HG02588 (cell line): ENCODE measurements at regions not wholly inside any gene's neighbourhood (a gene's known extent, or its start where the extent isn't known, plus 50 kb on each side); places are given as distances from the start of the nearest gene placed in this dataset.
"Not testable (repeated sequence)": the region's sequence is repeated elsewhere in the genome, so short reads cannot be mapped to it uniquely, and the experiment has no call there.

Source experiments
- ATAC-seq: cut with Tn5 transposase; IDR thresholded peaks from one replicate; pipeline ENCODE4 v1.9.1; 2021; ENCODE audit warnings: mild to moderate bottlenecking, moderate library complexity; ENCODE audit not compliant: unreplicated experiment

GRCh38 chr2:59399126-59399525 lies 1154.3 kb downstream of the BCL11A start:
- ATAC-seq, result no peak

GRCh38 chr2:59398081-59398480 lies 1155.4 kb downstream of the BCL11A start:
- no peak for ATAC-seq

GRCh38 chr2:59395119-59395518 lies 1154.0 kb upstream of the FANCL start:
- ATAC-seq, result no peak

GRCh38 chr2:59391896-59392295 lies 1150.8 kb upstream of the FANCL start:
- no peak for ATAC-seq

GRCh38 chr2:59390581-59390980 lies 1149.5 kb upstream of the FANCL start:
- no peak for ATAC-seq

GRCh38 chr2:59389240-59389639 lies 1148.1 kb upstream of the FANCL start:
- ATAC-seq, result no peak

GRCh38 chr2:59385971-59386370 lies 1144.8 kb upstream of the FANCL start:
- no peak for ATAC-seq

- no peak for ATAC-seq
Measured at GRCh38 chr2:59383473-59383872, 1142.3 kb upstream of the FANCL start.

- no peak for ATAC-seq
Measured at GRCh38 chr2:59378127-59378526, 1137.0 kb upstream of the FANCL start.

- ATAC-seq, result no peak
Measured at GRCh38 chr2:59366288-59366687, 1125.2 kb upstream of the FANCL start.

- ATAC-seq, result no peak
Measured at GRCh38 chr2:59354498-59354897, 1113.4 kb upstream of the FANCL start.

GRCh38 chr2:59353306-59353921 lies 1112.3 kb upstream of the FANCL start:
- ATAC-seq, result no peak

GRCh38 chr2:59342166-59342565 lies 1101.0 kb upstream of the FANCL start:
- no peak for ATAC-seq

GRCh38 chr2:59339837-59340207 lies 1098.7 kb upstream of the FANCL start:
- no peak for ATAC-seq

GRCh38 chr2:59339121-59339836 lies 1098.2 kb upstream of the FANCL start:
- no peak for ATAC-seq

- no peak for ATAC-seq
Measured at GRCh38 chr2:59333007-59333406, 1091.9 kb upstream of the FANCL start.

- not testable (repeated sequence) for ATAC-seq
Measured at GRCh38 chr2:59326581-59327365, 1085.6 kb upstream of the FANCL start.

GRCh38 chr2:59322870-59323269 lies 1081.7 kb upstream of the FANCL start:
- no peak for ATAC-seq

- ATAC-seq, result no peak
Measured at GRCh38 chr2:59322005-59322404, 1080.9 kb upstream of the FANCL start.

- no peak for ATAC-seq
Measured at GRCh38 chr2:59314031-59314766, 1073.1 kb upstream of the FANCL start.
